Right lobe of liver (tissue), 4 donors: ENCODE measurements at regions not wholly inside any gene's neighbourhood (a gene's known extent, or its start where the extent isn't known, plus 50 kb on each side); places are given as distances from the start of the nearest gene placed in this dataset.

Source experiments
- POLR2A ChIP-seq: fragments of 450-650 bp; IDR thresholded peaks from one replicate; pipeline ENCODE4 v1.6.1; 2017; ENCODE audit warnings: antibody characterized with exemption, mild to moderate bottlenecking
- TF ChIP-seq, protein P1 (sequence below), 4 donors: fragments of 200-600 bp in 3 of 4; fragments of 450-650 bp in 1 of 4; IDR thresholded peaks; one replicate each; pipeline versions ENCODE4 v1.5.1 to v1.8.0; 2016 to 2022; ENCODE audit warnings: antibody characterized with exemption in 4 of 4, mild to moderate bottlenecking in 2 of 4
- donor health status: DM: no; HTN: no; CAD: no.
- donor health status: DM: no; HTN: no; CAD: no.
- donor health status: DM: no; HTN: yes; CAD: no.

GRCh38 chr15:94099574-94099960, 131.8 kb upstream of the MCTP2 start:
- TF ChIP-seq, protein P1, sequence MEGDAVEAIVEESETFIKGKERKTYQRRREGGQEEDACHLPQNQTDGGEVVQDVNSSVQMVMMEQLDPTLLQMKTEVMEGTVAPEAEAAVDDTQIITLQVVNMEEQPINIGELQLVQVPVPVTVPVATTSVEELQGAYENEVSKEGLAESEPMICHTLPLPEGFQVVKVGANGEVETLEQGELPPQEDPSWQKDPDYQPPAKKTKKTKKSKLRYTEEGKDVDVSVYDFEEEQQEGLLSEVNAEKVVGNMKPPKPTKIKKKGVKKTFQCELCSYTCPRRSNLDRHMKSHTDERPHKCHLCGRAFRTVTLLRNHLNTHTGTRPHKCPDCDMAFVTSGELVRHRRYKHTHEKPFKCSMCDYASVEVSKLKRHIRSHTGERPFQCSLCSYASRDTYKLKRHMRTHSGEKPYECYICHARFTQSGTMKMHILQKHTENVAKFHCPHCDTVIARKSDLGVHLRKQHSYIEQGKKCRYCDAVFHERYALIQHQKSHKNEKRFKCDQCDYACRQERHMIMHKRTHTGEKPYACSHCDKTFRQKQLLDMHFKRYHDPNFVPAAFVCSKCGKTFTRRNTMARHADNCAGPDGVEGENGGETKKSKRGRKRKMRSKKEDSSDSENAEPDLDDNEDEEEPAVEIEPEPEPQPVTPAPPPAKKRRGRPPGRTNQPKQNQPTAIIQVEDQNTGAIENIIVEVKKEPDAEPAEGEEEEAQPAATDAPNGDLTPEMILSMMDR (IDR thresholded peaks at IDR 0.05): no peak
- no peak for TF ChIP-seq POLR2A
